ENCODE measurements at regions not wholly inside any gene's neighbourhood (a gene's known extent, or its start where the extent isn't known, plus 50 kb on each side); places are given as distances from the start of the nearest gene placed in this dataset.

DNA sequence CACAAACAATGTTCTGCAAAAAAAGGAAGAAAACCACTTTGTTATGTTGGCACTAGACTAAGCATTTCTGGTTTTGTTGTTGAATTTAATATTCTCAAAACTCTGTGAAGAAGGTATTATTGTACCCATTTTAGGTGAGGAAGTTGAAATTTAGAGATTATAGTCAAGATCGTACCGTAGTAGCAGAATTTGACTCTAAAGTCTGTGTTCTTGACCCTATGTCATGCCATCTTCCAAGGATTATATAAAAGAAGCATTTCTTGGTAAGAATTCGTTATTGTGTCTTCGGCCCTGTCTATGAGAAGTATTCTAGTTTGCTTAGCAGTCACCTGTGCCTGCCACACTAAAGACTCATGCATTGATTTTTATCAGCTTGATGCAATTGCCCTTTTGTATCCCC is 104.4 kb upstream of the MAP9 start:
- H3K4me3 ChIP-seq (ENCODE audit: low read length): no peak overlapping the region
- TF ChIP-seq, protein P1, sequence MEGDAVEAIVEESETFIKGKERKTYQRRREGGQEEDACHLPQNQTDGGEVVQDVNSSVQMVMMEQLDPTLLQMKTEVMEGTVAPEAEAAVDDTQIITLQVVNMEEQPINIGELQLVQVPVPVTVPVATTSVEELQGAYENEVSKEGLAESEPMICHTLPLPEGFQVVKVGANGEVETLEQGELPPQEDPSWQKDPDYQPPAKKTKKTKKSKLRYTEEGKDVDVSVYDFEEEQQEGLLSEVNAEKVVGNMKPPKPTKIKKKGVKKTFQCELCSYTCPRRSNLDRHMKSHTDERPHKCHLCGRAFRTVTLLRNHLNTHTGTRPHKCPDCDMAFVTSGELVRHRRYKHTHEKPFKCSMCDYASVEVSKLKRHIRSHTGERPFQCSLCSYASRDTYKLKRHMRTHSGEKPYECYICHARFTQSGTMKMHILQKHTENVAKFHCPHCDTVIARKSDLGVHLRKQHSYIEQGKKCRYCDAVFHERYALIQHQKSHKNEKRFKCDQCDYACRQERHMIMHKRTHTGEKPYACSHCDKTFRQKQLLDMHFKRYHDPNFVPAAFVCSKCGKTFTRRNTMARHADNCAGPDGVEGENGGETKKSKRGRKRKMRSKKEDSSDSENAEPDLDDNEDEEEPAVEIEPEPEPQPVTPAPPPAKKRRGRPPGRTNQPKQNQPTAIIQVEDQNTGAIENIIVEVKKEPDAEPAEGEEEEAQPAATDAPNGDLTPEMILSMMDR (conservative IDR thresholded peaks at IDR 0.05; ENCODE audit: low read length): no peak
- no peak for DNase-seq (ENCODE audit: low read depth)

DNA sequence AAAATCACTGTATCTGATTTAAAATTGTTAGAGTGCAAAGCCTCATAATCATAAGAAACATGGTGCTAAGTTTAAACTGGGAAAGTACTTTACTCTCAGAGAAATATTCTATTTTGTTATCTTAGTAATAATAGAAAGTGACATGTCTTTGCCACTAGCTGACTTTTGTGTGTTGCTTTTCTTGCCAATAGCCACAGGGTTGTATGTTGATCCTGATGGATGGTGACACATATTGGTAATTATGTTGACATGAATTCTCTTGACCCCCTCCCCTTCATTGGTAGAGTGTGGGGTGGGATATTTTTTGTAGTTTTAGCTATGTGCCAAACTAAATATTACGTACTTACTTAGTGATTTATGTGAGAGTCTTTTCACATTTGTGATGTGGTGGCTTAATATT is 103.1 kb upstream of the MAP9 start:
- no peak for DNase-seq (ENCODE audit: low read depth)
- no peak overlapping the region for H3K4me3 ChIP-seq (ENCODE audit: low read length)
- TF ChIP-seq, protein P1 (conservative IDR thresholded peaks at IDR 0.05; ENCODE audit: low read length): no peak

DNA sequence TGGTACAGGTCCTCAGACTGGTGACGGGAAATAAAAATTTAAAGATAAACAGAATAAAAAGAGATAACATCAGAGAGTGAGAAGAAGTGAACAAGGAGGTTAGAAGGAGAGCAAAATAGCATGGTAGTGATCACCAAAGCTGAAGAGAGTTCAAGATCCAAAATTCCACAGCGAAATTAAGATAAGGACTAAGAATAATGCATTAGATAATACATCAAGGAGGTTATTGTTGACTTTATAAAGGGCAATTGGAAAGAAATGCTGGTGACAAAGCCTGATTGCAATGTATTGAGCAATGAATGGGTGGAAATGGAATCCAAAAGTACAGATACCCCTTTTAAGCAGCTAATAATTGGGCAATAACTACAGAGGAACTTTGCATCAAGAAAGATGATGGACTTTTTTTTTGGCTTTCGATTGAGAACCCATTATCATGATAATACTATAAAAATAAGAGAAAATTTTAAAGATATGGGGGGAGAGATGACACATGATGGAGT is 101.6 kb upstream of the MAP9 start:
- DNase-seq (ENCODE audit: low read depth): peak; percentile 1
- TF ChIP-seq, protein P1 (conservative IDR thresholded peaks at IDR 0.05; ENCODE audit: low read length): no peak
- no peak overlapping the region for H3K4me3 ChIP-seq (ENCODE audit: low read length)

DNA sequence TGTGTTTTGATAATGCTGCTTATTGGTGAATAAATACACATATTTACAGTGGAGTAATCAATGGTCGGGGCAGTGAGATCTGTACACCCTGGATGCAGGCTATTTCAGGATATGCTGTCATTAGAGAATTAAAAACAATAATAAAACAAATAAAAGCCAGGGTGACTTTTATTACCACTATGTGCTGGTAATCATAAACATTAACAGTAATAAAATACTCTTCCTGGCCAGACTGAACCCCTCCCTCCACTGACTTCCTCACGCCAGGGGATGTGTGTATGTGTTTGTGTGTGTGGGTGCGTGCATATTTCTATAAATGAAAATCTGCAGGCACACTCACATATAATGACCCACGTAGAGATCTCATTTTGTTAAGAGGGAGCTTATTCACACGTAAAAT is 98.0 kb upstream of the MAP9 start:
- DNase-seq (ENCODE audit: low read depth): no peak
- H3K4me3 ChIP-seq (ENCODE audit: low read length): no peak overlapping the region
- TF ChIP-seq, protein P1 (conservative IDR thresholded peaks at IDR 0.05; ENCODE audit: low read length): no peak

DNA sequence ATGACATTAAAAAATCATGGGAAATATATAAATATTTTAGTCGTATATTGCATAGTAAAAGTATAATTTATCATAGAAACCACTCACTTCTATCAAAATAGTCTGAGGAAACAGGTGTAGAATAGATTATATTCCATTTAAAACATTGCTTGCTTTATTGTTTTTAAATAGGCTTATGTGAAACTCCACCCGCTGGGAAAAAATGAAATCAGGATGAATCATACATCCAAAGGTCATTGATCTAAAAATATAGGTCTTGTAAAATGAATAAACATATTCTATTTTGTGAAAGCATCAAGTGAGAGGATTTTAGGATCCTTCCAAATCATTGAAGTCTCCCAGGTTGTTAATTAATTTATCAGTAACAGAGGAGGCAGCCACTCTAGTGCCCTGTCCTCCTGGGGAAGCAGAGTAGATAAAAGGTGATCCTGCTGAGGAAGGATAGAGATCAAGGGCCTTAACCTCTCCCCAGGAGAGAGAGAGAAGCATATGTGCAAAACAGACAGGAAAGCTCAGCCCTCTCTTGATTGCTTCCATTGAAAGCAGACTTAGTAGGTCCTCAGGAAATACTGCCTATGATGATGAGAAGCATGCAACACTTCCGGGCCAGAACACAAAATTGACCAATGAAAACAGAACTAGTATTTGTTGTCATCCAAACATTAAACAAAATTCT is 96.8 kb upstream of the MAP9 start:
- DNase-seq (ENCODE audit: low read depth): no peak
- TF ChIP-seq, protein P1 (conservative IDR thresholded peaks at IDR 0.05; ENCODE audit: low read length): no peak
- H3K4me3 ChIP-seq (ENCODE audit: low read length): no peak overlapping the region

DNA sequence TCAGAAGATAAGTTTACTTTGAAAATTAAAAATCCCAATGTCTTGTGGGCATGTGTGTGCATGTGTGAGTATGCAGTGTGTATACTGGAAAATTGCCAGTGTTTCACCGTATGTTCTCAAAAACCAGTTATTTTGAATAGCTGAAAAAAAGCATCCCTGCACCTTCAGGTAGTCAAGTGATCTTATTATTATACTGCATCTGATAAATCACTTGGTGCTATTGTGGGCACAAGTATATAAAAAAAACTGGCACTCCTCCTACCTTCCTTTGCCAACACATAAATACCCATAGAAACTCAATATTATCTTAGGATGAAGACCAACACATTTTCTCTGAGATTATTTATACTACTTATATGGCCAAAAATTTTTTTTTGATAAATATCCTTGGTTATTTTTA is 91.5 kb upstream of the MAP9 start:
- TF ChIP-seq, protein P1 (conservative IDR thresholded peaks at IDR 0.05; ENCODE audit: low read length): no peak
- no peak for DNase-seq (ENCODE audit: low read depth)
- no peak overlapping the region for H3K4me3 ChIP-seq (ENCODE audit: low read length)

DNA sequence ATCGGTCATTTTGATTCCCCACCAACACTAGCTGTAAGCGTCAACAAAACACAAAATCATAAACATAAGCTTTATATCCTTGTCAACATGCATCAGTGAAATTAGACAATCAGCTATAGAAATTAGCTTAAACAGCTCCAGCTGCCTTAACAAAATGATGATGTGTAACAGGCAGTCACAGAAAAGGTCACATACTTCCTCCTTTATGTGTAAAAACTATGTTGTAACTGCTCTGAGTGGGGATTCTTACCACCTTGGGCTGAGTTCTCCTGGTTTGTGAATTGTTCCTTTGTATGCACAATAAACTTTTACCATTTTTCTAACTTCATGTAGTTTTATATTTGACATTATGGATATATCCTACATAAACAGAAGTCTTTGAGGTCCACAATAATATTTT is 73.9 kb upstream of the MAP9 start:
- TF ChIP-seq, protein P1 (conservative IDR thresholded peaks at IDR 0.05; ENCODE audit: low read length): no peak
- DNase-seq (ENCODE audit: low read depth): no peak
- no peak overlapping the region for H3K4me3 ChIP-seq (ENCODE audit: low read length)
